Omental fat pad (tissue), 3 donors: ENCODE measurements at regions not wholly inside any gene's neighbourhood (a gene's known extent, or its start where the extent isn't known, plus 50 kb on each side); places are given as distances from the start of the nearest gene placed in this dataset.

ENCODE experiments used
- ATAC-seq: fragments of 150-250 bp; one replicate; pipeline ENCODE4 v1.9.1; 2016; ENCODE audit warnings: mild to moderate bottlenecking, moderate library complexity; ENCODE audit not compliant: low FRiP score
- DNase-seq: peaks from one replicate; pipeline ENCODE4 v3.0.0-alpha.2; 2019; ENCODE audit warnings: low spot score
- TF ChIP-seq, protein P1 (sequence below), 3 donors: fragments of 450-650 bp; IDR thresholded peaks; one replicate each; pipeline ENCODE4 v1.5.1; 2016 to 2017; ENCODE audit warnings: antibody characterized with exemption in 3 of 3, mild to moderate bottlenecking in 3 of 3, moderate library complexity in 2 of 3

DNA sequence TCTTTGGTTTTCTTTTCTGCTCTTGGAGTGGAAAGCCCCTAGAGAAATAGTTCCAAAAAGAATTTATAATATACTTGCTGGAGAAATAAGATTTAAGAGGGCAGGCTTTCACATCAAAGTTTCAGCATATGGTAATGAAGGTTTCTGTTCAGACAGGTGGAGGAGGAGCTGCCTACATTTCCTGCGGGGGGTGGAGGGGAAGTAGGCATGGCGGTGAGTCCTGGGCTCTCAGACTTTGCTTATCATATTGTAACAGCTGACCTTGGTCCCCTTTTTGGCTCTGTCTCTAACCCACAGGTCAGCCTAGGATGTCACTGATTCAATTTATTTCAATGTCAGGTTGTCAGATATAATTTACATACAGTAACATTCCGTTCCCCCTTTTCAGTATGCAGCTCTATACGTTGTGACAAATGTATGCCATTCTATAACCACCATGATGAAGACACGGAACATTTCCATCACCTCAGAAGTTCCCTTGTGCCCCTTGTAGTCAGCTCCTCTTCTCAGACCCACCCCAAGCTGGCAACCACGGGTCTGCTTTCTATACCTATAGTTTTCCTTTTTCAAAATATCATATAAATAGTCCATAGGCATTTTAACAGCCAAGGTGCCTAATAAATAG, 77.6 kb upstream of the GGTLC1 start:
- DNase-seq (no peak), ATAC-seq (no peak)
- TF ChIP-seq, protein P1, sequence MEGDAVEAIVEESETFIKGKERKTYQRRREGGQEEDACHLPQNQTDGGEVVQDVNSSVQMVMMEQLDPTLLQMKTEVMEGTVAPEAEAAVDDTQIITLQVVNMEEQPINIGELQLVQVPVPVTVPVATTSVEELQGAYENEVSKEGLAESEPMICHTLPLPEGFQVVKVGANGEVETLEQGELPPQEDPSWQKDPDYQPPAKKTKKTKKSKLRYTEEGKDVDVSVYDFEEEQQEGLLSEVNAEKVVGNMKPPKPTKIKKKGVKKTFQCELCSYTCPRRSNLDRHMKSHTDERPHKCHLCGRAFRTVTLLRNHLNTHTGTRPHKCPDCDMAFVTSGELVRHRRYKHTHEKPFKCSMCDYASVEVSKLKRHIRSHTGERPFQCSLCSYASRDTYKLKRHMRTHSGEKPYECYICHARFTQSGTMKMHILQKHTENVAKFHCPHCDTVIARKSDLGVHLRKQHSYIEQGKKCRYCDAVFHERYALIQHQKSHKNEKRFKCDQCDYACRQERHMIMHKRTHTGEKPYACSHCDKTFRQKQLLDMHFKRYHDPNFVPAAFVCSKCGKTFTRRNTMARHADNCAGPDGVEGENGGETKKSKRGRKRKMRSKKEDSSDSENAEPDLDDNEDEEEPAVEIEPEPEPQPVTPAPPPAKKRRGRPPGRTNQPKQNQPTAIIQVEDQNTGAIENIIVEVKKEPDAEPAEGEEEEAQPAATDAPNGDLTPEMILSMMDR (IDR thresholded peaks at IDR 0.05) = no peak

DNA sequence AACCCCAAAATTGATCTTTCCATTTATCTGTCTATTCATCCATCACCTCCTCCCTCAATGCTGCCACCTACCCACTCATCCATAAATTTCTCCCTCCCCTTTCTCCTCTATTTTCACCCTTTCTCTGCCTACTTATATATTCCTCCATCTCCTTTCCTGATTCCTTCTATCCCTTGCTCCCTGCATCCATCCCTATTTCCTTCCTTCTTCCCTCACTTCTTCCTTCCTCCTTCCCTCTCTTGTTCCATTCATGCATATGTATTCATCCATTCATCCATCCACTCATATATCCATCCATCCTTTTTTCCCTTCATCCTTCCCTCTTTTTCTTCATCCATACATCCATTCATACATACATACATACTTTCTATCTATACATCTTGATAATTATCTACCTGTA, 76.3 kb upstream of the GGTLC1 start:
- no peak for ATAC-seq
- DNase-seq = no peak
- TF ChIP-seq, protein P1 (IDR thresholded peaks at IDR 0.05) = no peak

DNA sequence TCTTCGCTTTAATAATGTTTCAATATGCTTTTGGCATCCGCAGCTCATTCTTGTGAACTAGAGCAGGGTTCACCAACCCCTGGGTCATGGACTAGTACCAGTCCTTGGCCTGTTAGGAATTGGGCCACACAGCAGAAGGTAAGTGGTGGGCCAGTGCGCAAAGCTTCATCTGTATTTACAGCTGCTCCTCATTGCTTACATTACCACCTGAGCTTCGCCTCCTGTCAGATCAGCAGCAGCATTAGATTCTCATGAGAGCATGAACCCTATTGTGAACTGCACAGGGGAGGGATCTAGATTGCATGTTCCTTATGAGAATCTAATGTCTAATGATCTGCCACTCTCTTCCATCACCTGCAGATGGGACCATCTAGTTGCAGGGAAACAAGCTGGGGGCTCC, 75.5 kb upstream of the GGTLC1 start:
- TF ChIP-seq, protein P1 (IDR thresholded peaks at IDR 0.05) = no peak
- ATAC-seq (no peak), DNase-seq (no peak)

DNA sequence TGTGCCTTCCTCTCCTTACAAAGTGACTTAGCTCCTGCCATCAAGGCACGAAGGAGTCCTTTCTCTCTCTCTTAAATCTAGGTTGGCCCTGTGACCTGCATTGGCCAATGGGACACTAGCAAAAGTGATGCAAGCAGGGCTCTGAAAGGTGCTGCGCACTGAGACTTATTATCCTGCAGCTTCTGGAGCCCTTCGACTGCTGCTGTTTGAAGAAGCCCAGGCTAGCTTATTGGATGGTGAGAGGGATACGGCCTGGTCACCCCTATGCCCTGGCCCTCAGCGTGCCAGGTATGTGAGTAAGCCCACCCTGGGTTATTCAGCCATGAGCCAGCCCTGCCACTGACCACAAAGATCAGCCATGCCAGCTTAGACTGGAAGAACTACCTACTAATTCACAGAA, 74.5 kb upstream of the GGTLC1 start:
- DNase-seq (no peak), ATAC-seq (no peak)
- TF ChIP-seq, protein P1 (IDR thresholded peaks at IDR 0.05) = no peak

DNA sequence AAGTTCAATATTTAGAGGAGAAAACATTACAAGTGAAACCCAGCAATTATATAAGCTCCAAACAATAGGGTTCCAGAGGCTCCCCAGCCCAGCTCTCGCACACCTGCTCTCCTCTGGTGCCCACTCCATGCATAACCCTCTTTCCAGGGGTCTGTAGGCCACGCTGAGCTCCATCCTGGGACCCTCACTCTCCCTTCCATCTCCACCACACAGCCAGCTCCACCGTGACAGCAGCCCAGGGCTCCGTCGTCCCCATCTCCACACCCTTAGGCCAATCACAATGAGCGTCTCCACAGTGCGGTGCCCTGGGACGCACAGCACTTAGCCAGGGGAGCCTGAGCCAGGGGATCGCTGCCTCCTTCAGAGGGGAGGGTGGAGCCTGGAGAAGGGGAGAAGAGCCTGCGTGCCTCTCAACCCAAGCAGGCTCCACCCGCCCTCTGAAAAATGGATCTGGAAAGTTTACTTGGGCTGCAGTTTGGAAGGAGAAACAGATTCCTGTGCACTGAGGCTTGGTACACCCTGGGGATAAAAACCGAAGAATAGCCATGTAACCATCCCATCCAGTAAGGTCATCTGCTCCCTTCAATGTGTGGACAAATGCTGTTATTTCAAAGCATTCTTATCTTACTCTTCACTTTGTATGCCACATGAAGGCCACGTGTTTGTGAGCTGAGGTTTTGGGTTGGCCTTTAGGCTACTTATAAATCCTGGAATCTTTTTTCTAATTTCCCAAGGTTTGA, 72.4 kb upstream of the GGTLC1 start:
- DNase-seq (no peak), ATAC-seq (no peak)
- TF ChIP-seq, protein P1 (IDR thresholded peaks at IDR 0.05) = no peak

DNA sequence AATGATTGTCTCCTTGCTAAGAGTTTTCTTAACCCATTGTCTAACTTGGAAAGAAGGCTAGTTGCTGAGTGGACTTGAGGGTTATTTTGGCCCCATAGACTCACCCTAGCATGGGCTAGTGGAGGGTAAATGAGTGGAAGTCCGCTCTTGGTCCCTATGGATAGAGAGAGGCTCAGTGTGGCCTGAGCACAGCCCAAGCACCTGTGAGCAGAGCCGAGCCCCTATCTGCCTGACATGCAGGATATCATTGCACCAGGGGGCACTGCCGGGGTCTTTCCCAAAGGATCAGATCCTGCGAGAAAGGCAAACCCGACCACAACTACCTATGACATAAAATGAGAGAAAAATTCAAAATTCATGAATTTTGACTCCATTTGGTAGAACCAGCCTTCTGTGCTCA, 70.6 kb upstream of the GGTLC1 start:
- DNase-seq = no peak

More for the DNA sequence above, 70.6 kb upstream of the GGTLC1 start:
- TF ChIP-seq, protein P1 (IDR thresholded peaks at IDR 0.05) = no peak
- ATAC-seq = no peak
